ENCODE measurements at regions not wholly inside any gene's neighbourhood (a gene's known extent, or its start where the extent isn't known, plus 50 kb on each side); places are given as distances from the start of the nearest gene placed in this dataset.

DNA sequence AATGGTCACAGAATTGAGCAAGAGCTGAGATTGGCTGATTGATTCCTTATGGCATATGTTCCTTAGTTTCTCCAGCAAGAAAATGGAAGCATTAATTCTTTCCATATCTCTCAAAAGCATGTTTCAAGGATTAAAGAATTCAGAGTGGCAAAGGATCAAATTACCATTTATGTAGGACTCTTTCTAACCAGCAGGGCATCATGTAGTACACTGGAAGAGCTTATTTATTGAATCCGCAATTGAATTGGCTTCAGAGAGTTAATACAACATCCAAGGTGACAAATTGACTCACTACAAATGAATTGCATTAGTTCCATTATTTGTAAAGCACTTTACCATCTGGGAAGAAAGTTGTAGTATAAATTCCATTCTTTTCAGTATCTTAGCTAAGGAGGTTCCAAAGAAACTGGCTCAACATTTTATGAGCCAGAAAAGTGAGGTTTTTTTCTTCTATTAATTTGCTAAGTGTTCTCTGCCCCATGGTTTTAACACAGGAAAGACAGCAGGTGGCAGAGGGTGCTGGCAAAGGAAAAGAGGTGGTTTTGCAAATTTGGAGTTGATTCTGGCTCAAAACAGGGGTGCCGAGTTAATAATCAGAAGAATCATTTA is 409.9 kb downstream of the MTX2 start:
- DNase-seq (ENCODE audit: low read depth in 2 of 2): no peak

DNA sequence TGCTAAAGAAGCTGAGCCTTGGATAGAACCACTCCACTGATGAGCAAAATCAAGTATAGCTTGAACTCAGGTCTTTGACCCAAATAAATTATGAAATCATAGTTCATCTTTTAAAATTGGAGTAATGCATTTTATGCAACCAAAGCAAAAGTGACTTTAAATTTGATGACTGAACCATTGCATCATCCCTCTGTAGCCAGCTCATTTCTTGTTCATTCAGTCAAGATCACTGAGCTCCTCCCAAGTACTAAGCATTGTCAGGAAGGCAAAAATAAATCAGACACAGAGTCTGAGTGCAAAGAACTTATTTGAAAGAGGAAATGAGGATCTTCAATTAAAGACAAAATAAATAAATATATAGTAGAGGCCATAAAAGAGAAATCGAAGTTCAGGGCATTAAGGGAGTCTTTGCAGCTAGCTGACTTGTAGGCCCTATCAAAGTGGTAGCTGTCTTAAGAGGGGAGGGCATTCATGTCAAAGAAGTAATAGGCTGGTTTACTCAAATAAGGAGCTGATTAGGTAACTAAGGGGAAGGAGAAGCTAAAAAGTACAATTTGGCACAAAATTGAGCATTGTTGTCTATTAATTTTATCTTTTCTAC is 411.8 kb downstream of the MTX2 start:
- DNase-seq (ENCODE audit: low read depth in 2 of 2): no peak

DNA sequence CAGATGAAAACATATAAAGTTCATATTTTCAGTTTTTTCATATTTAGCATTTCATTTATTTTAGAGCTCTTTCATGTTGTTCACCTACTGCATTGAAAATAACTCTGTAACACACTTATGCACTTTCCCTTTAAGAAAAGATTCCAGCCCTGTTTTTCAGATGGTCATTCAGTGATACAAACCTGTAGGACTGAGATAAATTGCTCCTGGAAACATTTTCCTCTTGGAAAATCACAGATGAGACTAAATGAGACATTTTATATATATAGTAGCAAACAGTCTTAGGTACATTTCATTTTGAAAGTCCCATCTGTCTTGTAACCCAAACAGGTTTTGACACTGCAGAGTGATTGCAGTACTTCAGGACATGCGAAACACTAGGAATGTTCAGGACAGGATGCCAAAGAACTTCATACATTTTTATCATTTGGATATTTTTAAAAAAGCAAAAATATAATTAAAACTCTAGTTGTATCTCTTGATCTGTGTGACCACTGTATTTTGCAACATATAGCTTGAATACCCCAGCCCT is 412.4 kb downstream of the MTX2 start:
- DNase-seq (ENCODE audit: low read depth in 2 of 2): no peak

DNA sequence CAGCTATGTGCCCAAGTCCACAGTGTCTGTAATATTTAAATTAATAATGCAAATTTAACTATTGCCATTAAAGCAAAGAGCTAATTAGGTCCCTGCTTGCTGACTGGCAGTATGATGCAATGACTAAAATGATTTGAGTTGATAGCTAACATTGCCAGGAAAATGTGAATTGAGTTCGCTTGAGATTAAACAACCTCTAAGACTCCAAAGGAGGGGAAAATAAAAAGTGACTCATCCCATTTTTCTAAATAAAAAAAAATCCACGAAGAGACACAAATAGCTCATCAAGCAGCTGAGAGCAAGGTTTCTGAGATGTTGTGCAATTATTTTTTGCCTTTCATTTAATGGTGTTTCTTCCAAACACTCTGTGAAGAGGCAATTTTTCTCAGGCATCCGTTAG is 413.0 kb downstream of the MTX2 start:
- no peak for DNase-seq (ENCODE audit: low read depth in 2 of 2)

DNA sequence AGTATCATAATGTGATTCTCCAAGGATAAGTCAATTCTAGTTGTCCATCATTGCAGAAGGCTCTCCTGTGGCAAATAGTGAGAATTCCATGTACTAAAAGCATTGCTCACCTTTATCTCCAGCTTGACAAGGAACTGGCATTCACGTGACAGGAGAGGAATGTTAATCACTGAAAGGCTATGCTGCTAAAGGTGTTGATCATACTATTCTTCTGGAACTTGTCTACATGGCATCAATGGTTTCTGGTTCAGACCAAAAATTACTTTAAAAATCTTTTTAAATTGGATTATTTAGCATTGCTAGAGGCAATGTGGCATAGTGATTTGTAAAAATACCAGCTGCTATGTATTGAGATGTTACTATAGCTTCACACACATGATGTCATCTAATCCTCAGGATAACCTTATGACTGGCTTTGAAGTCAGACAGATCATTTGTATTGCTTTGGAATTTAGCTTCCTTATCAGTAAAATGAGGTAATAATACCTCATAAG is 414.4 kb downstream of the MTX2 start:
- DNase-seq (ENCODE audit: low read depth in 2 of 2): no peak

DNA sequence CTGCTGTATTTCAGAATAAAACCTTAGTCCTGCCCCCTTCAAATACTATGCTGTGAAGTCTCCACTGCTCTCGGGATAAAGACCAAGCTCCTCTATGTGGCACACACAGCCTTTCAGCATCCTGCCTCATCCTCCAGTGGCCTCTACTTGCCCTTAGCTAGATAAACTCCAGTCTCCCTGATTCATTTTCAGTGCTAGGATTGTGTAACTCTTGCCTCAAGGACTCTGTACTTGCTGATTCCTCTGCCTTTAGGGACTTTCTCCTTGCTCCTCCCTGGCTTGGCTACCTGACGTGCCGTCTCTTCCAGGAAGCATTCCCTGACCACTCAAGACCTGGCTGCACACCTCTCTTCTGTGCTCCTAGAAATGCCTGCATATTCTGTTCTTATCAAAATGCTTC is 416.7 kb downstream of the MTX2 start:
- no peak for DNase-seq (ENCODE audit: low read depth in 2 of 2)

DNA sequence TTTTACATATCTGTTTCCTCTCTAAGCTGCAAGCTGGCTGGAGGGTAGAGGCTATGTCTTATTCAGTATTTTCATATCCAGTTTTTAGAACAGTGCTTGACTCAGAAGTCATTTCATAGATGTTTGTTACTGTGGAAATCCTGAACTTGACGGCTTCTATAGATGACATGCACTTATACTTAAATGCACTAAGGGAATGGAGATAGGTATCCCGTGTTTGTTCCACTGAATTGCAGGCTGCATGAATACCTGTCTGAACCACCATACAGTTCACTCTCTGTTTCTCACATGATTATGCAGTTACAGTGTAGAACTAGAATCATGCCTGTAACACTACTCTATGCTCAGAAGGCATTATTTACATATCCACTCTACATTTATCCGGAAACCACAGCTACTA is 417.1 kb downstream of the MTX2 start:
- no peak for DNase-seq (ENCODE audit: low read depth in 2 of 2)

DNA sequence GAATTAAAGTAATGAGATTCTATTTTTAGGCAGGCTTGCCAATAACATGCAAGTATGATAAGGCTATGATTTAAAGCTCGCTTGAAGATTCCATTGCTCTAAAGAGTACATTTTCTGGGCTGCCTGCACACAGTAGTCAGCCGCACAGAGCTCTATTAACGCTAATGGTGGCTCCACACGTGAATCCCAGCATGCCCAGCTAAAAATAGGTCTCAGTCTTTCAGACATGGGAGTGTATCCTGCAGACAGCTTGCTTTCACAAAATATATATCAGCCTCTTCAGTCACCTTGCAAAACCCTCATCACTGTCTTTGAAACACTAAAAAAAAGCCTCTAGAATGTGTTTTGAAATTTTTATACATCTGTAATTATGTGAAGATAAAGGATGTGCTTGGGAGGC is 418.1 kb downstream of the MTX2 start:
- DNase-seq (ENCODE audit: low read depth in 2 of 2): no peak

DNA sequence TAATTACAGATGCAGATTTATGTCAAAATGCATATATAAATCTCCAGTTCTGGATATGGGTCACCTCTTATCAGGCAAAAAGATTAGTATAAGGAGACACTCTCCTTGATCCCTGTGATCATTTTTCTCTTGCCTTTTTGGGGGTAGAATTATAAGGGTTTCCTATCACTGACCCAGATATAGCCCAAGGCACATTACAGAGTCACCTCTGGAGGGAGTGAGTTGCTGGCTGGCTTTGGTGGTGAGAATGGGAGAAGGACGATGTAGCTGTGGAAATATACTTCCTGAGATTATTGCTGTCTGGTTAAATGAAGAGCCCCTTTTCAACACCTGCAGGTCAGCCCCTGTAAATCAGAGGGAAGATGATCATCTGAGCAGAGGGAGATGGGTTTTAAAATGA is 418.7 kb downstream of the MTX2 start:
- DNase-seq (ENCODE audit: low read depth in 2 of 2): no peak

DNA sequence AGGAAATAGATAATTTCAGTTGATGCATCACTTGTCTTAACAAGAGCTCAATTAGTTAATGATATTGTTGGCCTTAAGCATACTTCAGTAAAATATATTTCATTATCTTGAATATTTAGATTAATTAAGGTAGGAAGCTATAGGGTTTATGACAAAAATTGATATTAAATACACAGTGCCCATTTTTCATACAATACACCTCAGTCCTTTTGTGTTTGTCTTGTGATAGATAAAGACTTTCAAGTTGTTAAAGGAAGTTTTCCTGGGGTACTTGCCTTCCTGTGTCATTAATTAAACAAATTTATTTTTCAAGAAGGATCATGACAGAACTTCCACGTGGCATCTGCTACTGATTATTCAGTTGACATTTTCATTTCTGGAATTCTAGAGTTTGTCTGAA is 420.5 kb downstream of the MTX2 start:
- DNase-seq (ENCODE audit: low read depth in 2 of 2): no peak

DNA sequence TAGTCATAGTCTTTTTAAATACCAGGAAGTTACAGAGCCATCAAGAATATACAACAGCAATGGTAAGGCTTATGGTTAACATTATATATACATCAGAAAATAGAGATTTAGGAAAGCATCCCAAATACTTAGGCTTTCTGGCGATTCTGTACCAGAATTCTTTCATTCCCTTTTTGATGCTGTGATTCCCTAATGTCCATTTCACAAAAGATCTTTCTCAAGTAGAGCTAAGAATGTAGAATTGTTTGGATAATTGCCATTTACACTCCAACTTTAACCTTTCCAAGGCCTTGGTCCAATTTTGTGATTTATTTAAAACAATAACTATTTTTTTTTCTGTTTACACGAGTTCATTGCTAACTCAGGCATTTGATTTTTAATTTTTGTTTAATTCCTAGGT is 422.2 kb downstream of the MTX2 start:
- no peak for DNase-seq (ENCODE audit: low read depth in 2 of 2)

DNA sequence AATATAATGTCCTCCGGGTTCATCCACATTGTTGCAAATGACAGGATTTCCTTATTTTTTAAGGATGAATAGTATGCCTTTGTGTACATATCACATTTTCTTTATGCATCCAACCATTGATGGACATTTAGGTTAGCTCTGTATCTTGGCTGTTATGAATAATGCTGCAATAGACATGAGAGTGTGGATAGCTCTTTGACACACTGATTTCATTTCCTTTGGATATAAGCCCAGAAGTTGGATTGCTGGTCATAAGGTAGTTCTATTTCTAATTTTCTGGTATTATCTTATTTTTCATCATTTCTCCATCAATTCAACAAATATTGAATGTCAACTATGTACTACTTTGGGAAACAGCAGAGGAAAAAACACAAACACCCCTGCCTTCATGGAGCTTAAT is 423.3 kb downstream of the MTX2 start:
- DNase-seq (ENCODE audit: low read depth in 2 of 2): no peak

DNA sequence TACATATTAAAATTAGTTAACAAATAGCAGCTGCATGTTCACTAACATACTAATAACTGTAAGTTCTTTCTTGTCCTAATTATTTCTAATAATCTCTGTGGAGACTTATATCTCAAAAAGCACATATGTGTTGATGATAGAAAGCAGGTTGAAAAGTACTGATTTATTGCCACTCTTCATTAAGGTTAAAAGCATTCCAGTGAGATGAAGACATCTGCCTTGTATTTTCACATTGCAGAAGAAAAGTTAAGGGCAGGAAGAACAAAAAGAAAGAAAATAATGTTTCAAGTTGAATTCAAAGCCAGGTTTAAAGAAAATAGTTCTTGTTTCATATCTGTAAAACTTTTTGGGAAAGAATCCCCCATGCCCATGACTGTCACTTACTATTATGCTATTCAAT is 429.9 kb downstream of the MTX2 start:
- no peak for DNase-seq (ENCODE audit: low read depth in 2 of 2)

DNA sequence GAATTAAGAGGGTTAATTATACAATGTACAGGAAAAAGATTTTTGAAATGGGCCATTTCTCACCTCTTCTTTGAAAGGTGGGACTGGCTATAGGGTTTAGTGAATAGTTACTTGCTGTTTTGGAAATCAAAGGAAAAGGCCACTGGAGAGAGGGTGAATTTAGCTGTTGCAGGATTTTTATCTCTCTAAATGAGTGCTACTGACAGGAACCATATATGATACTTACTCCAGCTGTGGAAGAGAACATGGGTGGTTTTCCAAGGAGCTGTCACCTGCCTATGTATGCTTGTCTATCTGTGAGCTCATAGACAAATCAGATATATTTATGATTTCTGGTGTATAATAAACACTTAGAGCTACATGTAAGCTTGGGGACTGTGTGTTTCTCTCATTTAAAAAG is 430.4 kb downstream of the MTX2 start:
- DNase-seq (ENCODE audit: low read depth in 2 of 2): no peak

DNA sequence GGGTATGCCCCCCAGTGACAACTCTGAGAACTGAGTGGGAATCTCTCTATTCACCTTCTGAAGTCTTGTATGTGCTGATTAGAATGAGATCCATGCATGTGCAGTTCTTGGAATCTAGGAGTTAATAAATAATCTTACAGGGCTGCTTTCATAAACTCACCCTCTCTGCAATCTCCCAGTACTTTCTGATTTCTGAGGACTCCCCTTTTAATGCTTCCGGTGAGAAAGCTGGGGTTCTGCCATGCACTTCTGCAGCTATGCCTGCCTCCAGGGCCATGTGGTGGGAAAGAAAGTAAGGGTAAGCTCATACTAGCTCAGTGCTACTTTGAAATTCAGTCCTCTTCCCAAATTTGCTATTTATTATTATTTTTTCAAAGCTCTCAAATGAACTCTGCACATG is 432.9 kb downstream of the MTX2 start:
- no peak for DNase-seq (ENCODE audit: low read depth in 2 of 2)

DNA sequence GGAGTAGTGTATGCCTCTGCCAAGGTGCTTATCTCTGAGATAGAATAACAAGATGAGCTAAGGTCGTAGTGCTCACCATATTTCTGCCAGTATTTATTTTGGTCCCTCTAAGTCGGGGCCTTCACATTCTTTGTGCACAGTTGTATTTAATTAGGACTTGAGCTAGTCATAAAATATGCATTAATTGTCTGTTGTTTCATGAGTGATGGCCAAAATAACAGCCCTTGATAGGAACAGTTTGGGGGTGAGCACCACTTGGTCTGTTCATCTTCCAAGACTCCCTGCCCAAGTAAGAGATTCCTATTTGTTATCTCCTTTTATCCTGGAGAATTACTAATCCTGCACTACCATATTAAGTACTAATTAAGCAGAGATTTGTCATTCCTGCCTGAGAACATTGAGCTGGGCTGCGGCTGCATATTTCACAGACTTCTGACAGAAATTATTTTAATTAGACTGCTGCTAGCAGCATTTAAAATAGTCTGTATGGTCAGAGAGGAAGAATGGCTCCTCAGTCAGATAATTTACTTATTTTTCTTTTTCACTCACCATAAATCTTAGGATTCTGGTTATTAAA is 435.1 kb downstream of the MTX2 start:
- DNase-seq (ENCODE audit: low read depth in 2 of 2): no peak

DNA sequence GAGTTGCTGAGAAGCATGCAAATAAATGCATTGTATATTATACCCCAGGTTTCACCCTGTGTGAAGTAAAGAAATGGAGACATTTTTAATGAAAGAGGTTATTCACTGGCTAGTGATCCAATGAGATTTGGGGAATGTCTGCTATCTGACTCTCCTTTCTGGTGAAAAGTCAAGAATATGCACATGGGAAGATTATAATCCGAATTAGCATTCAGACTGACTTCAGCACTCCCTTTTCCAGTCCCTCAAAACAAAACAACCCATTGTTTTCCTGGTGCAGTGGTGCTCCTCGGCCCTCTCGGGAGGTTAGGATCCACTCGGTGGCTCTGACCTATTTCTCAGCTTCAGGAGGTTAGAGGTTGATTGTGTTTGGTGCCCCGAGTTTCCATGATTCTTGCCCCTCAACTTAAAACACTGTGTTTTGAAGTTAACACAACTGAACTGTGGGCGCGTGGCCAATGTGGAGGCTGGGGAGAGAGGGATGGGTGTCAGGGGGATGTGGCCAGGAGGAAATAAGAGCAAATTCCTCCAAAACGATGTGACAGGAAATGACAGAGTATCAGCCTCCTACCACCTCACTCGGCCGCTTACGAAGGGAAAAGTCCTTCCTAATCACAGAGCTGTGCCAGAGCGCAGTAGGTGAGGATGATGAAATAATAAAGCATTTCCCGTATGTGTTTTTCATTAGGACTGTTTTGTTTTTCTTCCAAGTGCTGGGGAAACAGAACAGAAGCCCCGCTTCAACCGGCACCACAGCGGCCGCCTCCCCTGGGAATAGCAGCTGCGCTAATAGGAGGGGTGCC is 440.1 kb downstream of the MTX2 start:
- no peak for DNase-seq (ENCODE audit: low read depth in 2 of 2)

DNA sequence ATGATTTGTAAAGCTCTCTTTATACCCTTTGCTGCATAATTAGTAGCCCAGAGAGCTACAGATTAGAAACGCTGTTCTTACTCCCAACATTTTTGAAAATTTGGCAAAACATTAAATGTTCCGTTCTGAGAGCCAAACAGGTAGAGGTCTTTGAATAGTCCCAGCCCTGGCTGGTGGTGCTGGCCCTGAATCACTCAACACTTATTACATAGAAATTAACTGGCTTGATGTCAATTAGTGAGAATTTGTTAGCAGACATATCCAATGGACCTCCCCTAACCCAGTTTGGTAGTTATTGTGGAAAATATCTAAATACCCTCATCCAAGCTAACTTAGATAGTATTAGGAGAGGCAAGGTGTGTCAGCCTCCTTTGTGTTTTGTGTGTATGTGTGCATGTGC is 440.7 kb downstream of the MTX2 start:
- DNase-seq (ENCODE audit: low read depth in 2 of 2): no peak

DNA sequence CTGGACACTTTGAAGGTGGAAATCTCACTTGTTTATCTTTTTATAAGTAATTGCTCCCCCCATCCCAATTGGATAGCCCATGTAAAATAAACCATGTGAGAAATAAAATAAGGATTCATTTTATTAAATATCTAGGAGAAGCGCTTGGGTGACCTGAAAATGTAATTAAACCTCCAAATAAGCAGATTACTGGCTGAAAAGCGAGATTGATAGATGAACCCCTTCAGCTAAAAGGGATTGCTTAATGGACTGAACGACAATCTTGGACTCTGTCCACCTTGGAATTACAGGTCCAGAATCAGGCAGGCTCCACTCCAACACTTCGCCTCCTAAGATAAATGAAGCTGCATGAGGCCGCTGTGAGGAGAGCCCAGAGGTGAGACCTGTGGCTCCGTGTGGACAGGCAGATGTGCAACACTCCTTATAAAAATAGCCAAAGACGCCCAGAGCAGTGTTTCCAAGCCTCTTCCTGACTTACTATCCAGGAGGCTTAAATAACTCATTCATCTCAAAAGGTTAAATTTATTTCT is 441.5 kb downstream of the MTX2 start:
- no peak for DNase-seq (ENCODE audit: low read depth in 2 of 2)

DNA sequence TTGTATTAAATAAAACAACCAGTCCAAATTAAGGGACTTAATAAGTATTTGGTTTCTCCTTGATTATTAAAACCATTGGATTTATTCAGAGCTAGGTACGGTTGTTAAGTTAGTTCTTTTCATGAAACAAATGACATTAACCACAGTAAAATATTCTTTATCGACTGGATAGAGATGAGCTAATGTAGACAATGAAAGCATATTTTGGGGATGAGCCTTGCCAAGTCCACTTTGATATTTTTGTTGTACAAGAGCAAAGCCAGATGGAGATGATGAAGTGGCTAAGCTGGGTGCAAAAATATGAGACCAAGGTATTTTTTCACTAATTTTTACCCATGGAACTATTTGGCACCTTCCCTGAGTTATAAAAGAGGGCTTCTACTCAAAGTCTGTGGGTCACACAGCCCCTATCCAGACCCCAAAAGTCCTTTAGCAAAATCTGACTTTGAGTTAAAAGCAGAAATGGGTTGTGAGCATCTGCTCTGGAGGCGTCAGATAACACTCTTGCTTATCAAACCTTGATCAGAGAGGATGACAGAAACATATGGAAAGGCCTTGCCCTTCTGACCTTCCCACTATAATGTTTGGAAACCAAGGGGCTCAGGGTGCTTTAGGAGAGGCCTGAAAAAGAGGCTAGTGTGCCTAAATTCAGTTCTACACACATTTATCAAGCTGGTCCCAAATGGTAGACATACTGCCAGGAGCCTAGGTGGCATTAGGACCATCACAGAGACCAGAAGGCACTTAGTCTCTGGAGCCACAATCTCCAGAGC is 456.8 kb downstream of the MTX2 start:
- no peak for DNase-seq (ENCODE audit: low read depth in 2 of 2)

DNA sequence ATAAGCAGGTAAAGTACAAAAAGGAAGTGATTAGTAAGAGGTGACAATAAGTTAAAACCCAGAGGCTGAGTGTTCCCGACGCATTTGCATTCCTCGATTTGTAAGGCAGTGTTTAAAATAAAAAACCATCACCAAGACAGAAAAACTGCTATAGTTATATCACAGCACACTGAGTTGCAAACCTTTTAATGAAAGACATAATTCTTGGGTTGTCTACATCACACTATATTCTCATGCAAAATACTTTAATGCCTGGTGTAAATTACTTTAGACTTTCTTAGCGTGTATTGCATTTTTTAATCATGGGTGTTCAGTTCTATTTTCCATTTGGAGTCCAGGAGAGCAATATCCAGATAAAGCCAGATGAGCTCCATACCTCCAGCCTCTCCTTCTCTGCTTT is 458.5 kb downstream of the MTX2 start:
- no peak for DNase-seq (ENCODE audit: low read depth in 2 of 2)
